Mucosa of stomach (tissue), 1 donor: ENCODE measurements at regions not wholly inside any gene's neighbourhood (a gene's known extent, or its start where the extent isn't known, plus 50 kb on each side); places are given as distances from the start of the nearest gene placed in this dataset.

Source experiments
- H3K27me3 ChIP-seq: one replicate; pipeline ENCODE4 v1.7.0; 2013; ENCODE audit warnings: mild to moderate bottlenecking, low read length; ENCODE audit not compliant: control insufficient read depth, insufficient read depth
- H3K36me3 ChIP-seq: one replicate; pipeline ENCODE4 v1.7.0; 2013; ENCODE audit warnings: low read length; ENCODE audit not compliant: control insufficient read depth, insufficient read depth
- H3K4me1 ChIP-seq: one replicate; pipeline ENCODE4 v1.7.0; 2013; ENCODE audit warnings: mild to moderate bottlenecking, low read length; ENCODE audit not compliant: control insufficient read depth, insufficient read depth
- H3K4me3 ChIP-seq: one replicate; pipeline ENCODE4 v1.7.0; 2013; ENCODE audit warnings: low read length
- H3K9ac ChIP-seq: one replicate; pipeline ENCODE4 v1.7.0; 2013; ENCODE audit warnings: mild to moderate bottlenecking, low read length, moderate library complexity
- H3K9me3 ChIP-seq: one replicate; pipeline ENCODE4 v1.7.0; 2013; ENCODE audit warnings: mild to moderate bottlenecking, low read length, moderate library complexity; ENCODE audit not compliant: control insufficient read depth
- donor health status: Pancreatic carcinoma.

- no peak overlapping the region for H3K9ac ChIP-seq
Measured at GRCh38 chr10:78817804-78818203, 251.0 kb upstream of the ZMIZ1 start.

GRCh38 chr10:78819361-78820006 is 249.3 kb upstream of the ZMIZ1 start:
- H3K4me3 ChIP-seq, result no peak overlapping the region
- H3K9me3 ChIP-seq, result no peaks in the 10 kb centered on the region
- no peaks in the 10 kb centered on the region for H3K36me3 ChIP-seq
- no peaks in the 10 kb centered on the region for H3K27me3 ChIP-seq
- H3K4me1 ChIP-seq, result no peaks in the 10 kb centered on the region
- no peak overlapping the region for H3K9ac ChIP-seq

More at GRCh38 chr10:78817804-78818203, 251.0 kb upstream of the ZMIZ1 start:
- Histone ChIP-seq H3K27me3 (no peaks in the 10 kb centered on the region), H3K36me3 (no peaks in the 10 kb centered on the region), H3K4me1 (no peaks in the 10 kb centered on the region), H3K4me3 (no peak overlapping the region), H3K9me3 (no peaks in the 10 kb centered on the region)

DNA sequence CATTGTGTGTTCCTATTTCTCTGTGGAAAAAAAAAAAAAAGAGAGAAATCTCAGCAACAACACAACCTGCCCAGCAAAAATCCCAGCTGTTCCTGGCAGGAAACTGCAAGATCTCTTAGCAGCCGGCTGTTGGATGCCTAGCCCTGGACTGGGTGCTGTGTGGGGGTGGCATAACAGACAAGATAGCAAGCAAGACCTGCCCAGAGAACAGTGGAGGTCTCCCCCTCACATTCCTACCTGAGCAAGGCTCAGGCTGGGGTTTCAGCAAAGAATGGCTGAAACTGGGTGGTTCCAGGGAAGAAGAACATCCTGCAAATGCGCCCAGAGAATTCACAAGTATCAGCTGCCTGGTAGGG is 248.8 kb upstream of the ZMIZ1 start:
- Histone ChIP-seq H3K9ac (no peak overlapping the region), H3K9me3 (no peaks in the 10 kb centered on the region), H3K4me1 (no peaks in the 10 kb centered on the region), H3K4me3 (no peak overlapping the region), H3K27me3 (no peaks in the 10 kb centered on the region), H3K36me3 (no peaks in the 10 kb centered on the region)

DNA sequence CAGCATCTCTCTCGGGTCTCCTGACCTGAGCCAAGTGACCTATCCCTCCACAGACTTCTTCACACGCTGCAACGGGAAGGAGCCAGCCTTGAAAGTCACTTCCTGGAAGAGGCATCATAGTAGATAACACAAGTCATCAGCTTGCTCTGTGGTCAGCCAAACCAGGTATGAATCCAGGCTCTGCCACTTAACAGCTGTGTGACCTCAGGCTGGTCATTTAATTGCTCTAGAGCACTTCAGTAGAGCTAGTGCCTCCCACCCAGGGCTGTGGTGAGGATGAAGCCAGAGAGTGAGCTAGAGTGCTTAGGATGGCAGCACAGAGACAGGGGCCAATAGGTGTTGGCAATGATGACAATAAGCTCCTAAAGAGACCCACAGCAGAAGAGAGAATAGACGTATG is 247.7 kb upstream of the ZMIZ1 start:
- Histone ChIP-seq H3K36me3 (no peaks in the 10 kb centered on the region), H3K9ac (no peak overlapping the region), H3K4me1 (no peaks in the 10 kb centered on the region), H3K27me3 (no peaks in the 10 kb centered on the region), H3K9me3 (no peaks in the 10 kb centered on the region), H3K4me3 (no peak overlapping the region)

DNA sequence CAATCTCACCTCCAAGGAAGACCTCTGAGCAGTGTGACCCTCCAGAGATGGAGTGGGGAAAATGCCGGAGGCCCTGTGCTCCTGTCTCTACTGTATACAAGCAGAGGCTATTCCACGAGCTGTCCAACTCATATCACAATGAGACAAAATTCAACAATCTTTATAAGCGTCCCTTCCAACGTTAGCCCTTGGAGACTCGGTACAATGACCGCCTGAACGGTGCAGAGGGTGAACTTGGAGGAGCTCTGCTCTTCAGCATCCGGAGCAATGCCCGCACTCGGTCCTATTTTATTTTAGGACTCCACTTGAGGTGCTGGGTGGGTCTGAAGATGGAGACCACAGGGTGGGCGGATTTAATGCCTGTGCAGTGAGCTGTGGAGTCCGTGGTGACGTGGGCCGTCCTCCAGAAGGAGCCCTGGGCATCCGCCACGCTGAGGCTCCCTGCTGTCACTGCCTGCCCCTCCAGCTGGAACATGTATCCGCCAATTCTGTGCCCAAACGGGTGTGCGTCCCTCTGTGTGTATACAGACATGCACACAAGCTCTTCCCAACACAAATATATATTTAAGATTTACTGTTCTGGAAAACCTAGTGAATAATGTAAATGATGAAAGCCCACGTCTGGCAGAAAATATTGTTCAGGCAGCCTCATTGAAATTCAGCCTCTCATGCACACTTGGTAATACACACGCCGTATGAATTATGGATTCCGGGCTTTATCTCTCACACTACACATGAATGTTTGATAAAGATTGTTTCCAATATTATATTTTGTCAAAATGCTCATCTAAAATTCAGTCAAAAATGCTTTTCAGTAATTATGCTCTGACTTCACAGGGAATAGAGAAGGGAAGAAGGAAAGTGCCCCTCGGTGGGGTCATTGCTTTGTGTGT is 239.9 kb upstream of the ZMIZ1 start:
- Histone ChIP-seq H3K36me3 (no peaks in the 10 kb centered on the region), H3K4me1 (no peaks in the 10 kb centered on the region), H3K9ac (no peak overlapping the region), H3K9me3 (no peaks in the 10 kb centered on the region), H3K27me3 (peaks cover 4% of the 10 kb centered on the region), H3K4me3 (no peak overlapping the region)

DNA sequence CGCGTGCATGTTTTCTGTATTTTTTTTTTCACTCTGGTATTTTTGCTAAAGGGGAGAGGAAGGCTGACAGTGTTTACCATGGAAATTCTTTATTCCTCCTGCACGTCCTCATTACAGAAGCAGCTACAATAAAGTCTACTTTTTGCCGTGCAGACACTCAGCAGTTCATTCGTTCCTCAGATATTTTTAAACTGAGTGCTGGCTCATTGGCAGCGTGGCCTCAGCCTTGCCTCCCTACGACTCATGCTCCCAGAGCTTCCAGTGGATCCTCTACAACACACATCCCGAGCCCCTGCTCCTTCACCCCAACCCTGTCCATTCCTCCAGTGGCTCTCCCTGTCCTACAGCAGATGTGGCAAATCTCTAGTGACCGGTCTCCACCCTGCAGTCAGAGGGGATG is 239.2 kb upstream of the ZMIZ1 start:
- H3K9me3 ChIP-seq, result no peaks in the 10 kb centered on the region
- H3K9ac ChIP-seq, result no peak overlapping the region
- no peaks in the 10 kb centered on the region for H3K4me1 ChIP-seq
- peaks cover 4% of the 10 kb centered on the region for H3K27me3 ChIP-seq
- H3K36me3 ChIP-seq, result no peaks in the 10 kb centered on the region
- H3K4me3 ChIP-seq, result no peak overlapping the region

- H3K9me3 ChIP-seq, result no peaks in the 10 kb centered on the region
Measured at GRCh38 chr10:78830062-78830975, 238.4 kb upstream of the ZMIZ1 start.

GRCh38 chr10:78830976-78831375 is 237.8 kb upstream of the ZMIZ1 start:
- Histone ChIP-seq H3K9ac (no peak overlapping the region), H3K27me3 (peaks cover 4% of the 10 kb centered on the region), H3K9me3 (no peaks in the 10 kb centered on the region), H3K36me3 (no peaks in the 10 kb centered on the region), H3K4me1 (no peaks in the 10 kb centered on the region), H3K4me3 (no peak overlapping the region)

More at GRCh38 chr10:78830062-78830975, 238.4 kb upstream of the ZMIZ1 start:
- no peak overlapping the region for H3K9ac ChIP-seq
- no peak overlapping the region for H3K4me3 ChIP-seq
- H3K4me1 ChIP-seq, result no peaks in the 10 kb centered on the region
- peaks cover 4% of the 10 kb centered on the region for H3K27me3 ChIP-seq
- no peaks in the 10 kb centered on the region for H3K36me3 ChIP-seq

GRCh38 chr10:78831461-78831860 is 237.3 kb upstream of the ZMIZ1 start:
- no peaks in the 10 kb centered on the region for H3K9me3 ChIP-seq
- no peaks in the 10 kb centered on the region for H3K36me3 ChIP-seq
- peaks cover 4% of the 10 kb centered on the region for H3K27me3 ChIP-seq
- no peak overlapping the region for H3K4me3 ChIP-seq
- H3K9ac ChIP-seq, result no peak overlapping the region
- H3K4me1 ChIP-seq, result no peaks in the 10 kb centered on the region

- peaks cover 4% of the 10 kb centered on the region for H3K27me3 ChIP-seq
- H3K4me3 ChIP-seq, result no peak overlapping the region
- no peaks in the 10 kb centered on the region for H3K4me1 ChIP-seq
- H3K9me3 ChIP-seq, result no peaks in the 10 kb centered on the region
- no peaks in the 10 kb centered on the region for H3K36me3 ChIP-seq
- no peak overlapping the region for H3K9ac ChIP-seq
Measured at GRCh38 chr10:78832281-78832680, 236.5 kb upstream of the ZMIZ1 start.

GRCh38 chr10:78838141-78838657 is 230.6 kb upstream of the ZMIZ1 start:
- H3K4me1 ChIP-seq, result no peaks in the 10 kb centered on the region

More at GRCh38 chr10:78838141-78838657, 230.6 kb upstream of the ZMIZ1 start:
- Histone ChIP-seq H3K9ac (no peak overlapping the region), H3K27me3 (no peaks in the 10 kb centered on the region), H3K9me3 (no peaks in the 10 kb centered on the region), H3K36me3 (no peaks in the 10 kb centered on the region), H3K4me3 (no peak overlapping the region)
